GM19468 (cell line): ENCODE measurements at regions not wholly inside any gene's neighbourhood (a gene's known extent, or its start where the extent isn't known, plus 50 kb on each side); places are given as distances from the start of the nearest gene placed in this dataset.

ENCODE experiments used
- ATAC-seq: cut with Tn5 transposase; IDR thresholded peaks from one replicate; pipeline ENCODE4 v1.9.1; 2021; ENCODE audit warnings: mild to moderate bottlenecking, moderate library complexity, moderate number of reproducible peaks; ENCODE audit not compliant: unreplicated experiment; ENCODE audit errors: extremely low read depth

GRCh38 chr12:118603610-118604361 lies 227.4 kb downstream of the SUDS3 start:
- ATAC-seq: no peak

- no peak for ATAC-seq
Observed at GRCh38 chr12:118606690-118607089, 230.3 kb downstream of the SUDS3 start.

GRCh38 chr12:118607831-118608230 lies 231.5 kb downstream of the SUDS3 start:
- no peak for ATAC-seq

GRCh38 chr12:118608770-118609344 lies 232.5 kb downstream of the SUDS3 start:
- ATAC-seq: no peak

- ATAC-seq: no peak
Observed at GRCh38 chr12:118611295-118611694, 234.9 kb downstream of the SUDS3 start.

GRCh38 chr12:118611770-118612169 lies 235.4 kb downstream of the SUDS3 start:
- no peak for ATAC-seq

- no peak for ATAC-seq
Observed at GRCh38 chr12:118617611-118618450, 241.5 kb downstream of the SUDS3 start.

- no peak for ATAC-seq
Observed at GRCh38 chr12:118618695-118619094, 242.3 kb downstream of the SUDS3 start.

- no peak for ATAC-seq
Observed at GRCh38 chr12:118625050-118625675, 248.8 kb downstream of the SUDS3 start.

GRCh38 chr12:118633071-118633470 lies 256.7 kb downstream of the SUDS3 start:
- ATAC-seq: no peak

- ATAC-seq: no peak
Observed at GRCh38 chr12:118635276-118635675, 258.9 kb downstream of the SUDS3 start.

- ATAC-seq: no peak
Observed at GRCh38 chr12:118637767-118638370, 261.5 kb downstream of the SUDS3 start.

- no peak for ATAC-seq
Observed at GRCh38 chr12:118641249-118641648, 264.9 kb downstream of the SUDS3 start.

- ATAC-seq: no peak
Observed at GRCh38 chr12:118645219-118645618, 268.9 kb downstream of the SUDS3 start.

GRCh38 chr12:118649765-118650585 lies 273.6 kb downstream of the SUDS3 start:
- no peak for ATAC-seq

- no peak for ATAC-seq
Observed at GRCh38 chr12:118650586-118650960, 274.2 kb downstream of the SUDS3 start.

- ATAC-seq: no peak
Observed at GRCh38 chr12:118651487-118651886, 275.1 kb downstream of the SUDS3 start.

GRCh38 chr12:118655588-118655987 lies 279.2 kb downstream of the SUDS3 start:
- no peak for ATAC-seq

GRCh38 chr12:118680356-118680963 lies 300.9 kb upstream of the SRRM4 start:
- no peak for ATAC-seq
